ENCODE measurements at regions not wholly inside any gene's neighbourhood (a gene's known extent, or its start where the extent isn't known, plus 50 kb on each side); places are given as distances from the start of the nearest gene placed in this dataset.

- H2AFZ ChIP-seq = no peak overlapping the region
- no peak for TF ChIP-seq CTCF (IDR thresholded peaks at IDR 0.05)
- no peaks in the 10 kb centered on the region for H3K4me1 ChIP-seq
- H3K4me2 ChIP-seq (ENCODE audit: low read length) = no peak overlapping the region
- no peaks in the 10 kb centered on the region for H3K79me2 ChIP-seq
- H3K4me3 ChIP-seq (ENCODE audit: low read depth, low read length) = no peak overlapping the region
- H3K9me3 ChIP-seq (ENCODE audit: control insufficient read depth, low read length) = no peaks in the 10 kb centered on the region
- H3K27me3 ChIP-seq (ENCODE audit: control insufficient read depth, insufficient read depth, low read length) = no peaks in the 10 kb centered on the region
- H3K27ac ChIP-seq = no peak overlapping the region
- H3K9ac ChIP-seq = no peak overlapping the region
- H3K36me3 ChIP-seq (ENCODE audit: control insufficient read depth, insufficient read depth, low read length) = no peaks in the 10 kb centered on the region
Measured at GRCh38 chr2:16568998-16569784, 96.4 kb downstream of the CYRIA start.

- H3K36me3 ChIP-seq (ENCODE audit: control insufficient read depth, insufficient read depth, low read length) = no peaks in the 10 kb centered on the region
- H3K79me2 ChIP-seq = no peaks in the 10 kb centered on the region
- H3K4me1 ChIP-seq = no peaks in the 10 kb centered on the region
- H3K9me3 ChIP-seq (ENCODE audit: control insufficient read depth, low read length) = no peaks in the 10 kb centered on the region
- TF ChIP-seq CTCF (IDR thresholded peaks at IDR 0.05) = no peak
- H3K4me3 ChIP-seq (ENCODE audit: low read depth, low read length) = no peak overlapping the region
- no peaks in the 10 kb centered on the region for H3K27me3 ChIP-seq (ENCODE audit: control insufficient read depth, insufficient read depth, low read length)
- no peak overlapping the region for H3K27ac ChIP-seq
- no peak overlapping the region for H3K9ac ChIP-seq
- no peak overlapping the region for H2AFZ ChIP-seq
- H3K4me2 ChIP-seq (ENCODE audit: low read length) = no peak overlapping the region
Measured at GRCh38 chr2:16566701-16567100, 98.9 kb downstream of the CYRIA start.

DNA sequence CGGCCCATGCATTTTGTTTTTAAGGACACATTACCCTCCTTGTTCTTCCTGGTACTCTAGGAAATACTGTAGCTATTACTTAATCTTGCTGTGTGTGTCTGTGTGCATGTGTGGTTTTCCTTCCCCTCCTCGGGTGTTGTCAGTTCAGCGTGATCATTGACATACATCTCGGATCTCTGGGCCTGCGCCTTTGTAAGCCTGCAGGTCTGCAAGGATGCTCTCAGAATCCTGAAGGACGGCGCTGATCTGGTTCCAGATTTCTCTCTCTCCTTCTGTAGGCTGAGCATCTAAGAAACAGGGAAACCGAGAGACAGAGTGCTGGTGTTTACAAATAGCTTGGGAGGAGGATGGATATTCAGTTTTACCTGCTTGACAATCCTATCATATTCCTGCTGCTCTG, 100.2 kb downstream of the CYRIA start:
- Histone ChIP-seq H3K4me2 (ENCODE audit: low read length) (no peak overlapping the region), H3K4me1 (no peaks in the 10 kb centered on the region), H2AFZ (no peak overlapping the region), H3K9me3 (ENCODE audit: control insufficient read depth, low read length) (no peaks in the 10 kb centered on the region), H3K9ac (no peak overlapping the region), H3K36me3 (ENCODE audit: control insufficient read depth, insufficient read depth, low read length) (no peaks in the 10 kb centered on the region), H3K27ac (no peak overlapping the region), H3K27me3 (ENCODE audit: control insufficient read depth, insufficient read depth, low read length) (no peaks in the 10 kb centered on the region), H3K79me2 (no peaks in the 10 kb centered on the region), H3K4me3 (ENCODE audit: low read depth, low read length) (no peak overlapping the region)
- no peak for TF ChIP-seq CTCF (IDR thresholded peaks at IDR 0.05)

DNA sequence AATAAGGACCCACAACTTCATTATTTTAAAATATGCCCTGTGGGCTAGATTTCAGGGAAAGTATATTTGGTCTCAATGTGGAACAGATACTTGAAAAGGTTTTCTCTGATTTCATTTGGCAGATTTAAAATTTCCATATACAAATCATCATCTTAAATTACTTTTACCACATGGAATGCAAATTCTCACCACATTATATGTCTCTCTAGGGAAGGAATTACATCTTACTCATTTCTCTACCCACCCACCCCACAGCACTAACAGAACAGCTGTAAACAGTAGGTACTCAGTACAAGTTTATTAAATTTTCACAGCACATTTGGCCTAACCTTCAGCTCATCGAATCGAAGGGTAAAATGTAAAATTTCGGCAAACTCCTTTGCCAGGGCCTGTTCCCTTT, 104.0 kb downstream of the CYRIA start:
- H3K36me3 ChIP-seq (ENCODE audit: control insufficient read depth, insufficient read depth, low read length) = no peaks in the 10 kb centered on the region

More for the DNA sequence above, 104.0 kb downstream of the CYRIA start:
- Histone ChIP-seq H3K27me3 (ENCODE audit: control insufficient read depth, insufficient read depth, low read length) (no peaks in the 10 kb centered on the region), H3K4me1 (no peaks in the 10 kb centered on the region), H3K9ac (no peak overlapping the region), H3K27ac (no peak overlapping the region), H3K4me3 (ENCODE audit: low read depth, low read length) (no peak overlapping the region), H2AFZ (no peak overlapping the region), H3K4me2 (ENCODE audit: low read length) (no peak overlapping the region), H3K79me2 (no peaks in the 10 kb centered on the region), H3K9me3 (ENCODE audit: control insufficient read depth, low read length) (no peaks in the 10 kb centered on the region)
- TF ChIP-seq CTCF (IDR thresholded peaks at IDR 0.05) = no peak
